Thoracic aorta (tissue), 2 donors: ENCODE measurements at regions not wholly inside any gene's neighbourhood (a gene's known extent, or its start where the extent isn't known, plus 50 kb on each side); places are given as distances from the start of the nearest gene placed in this dataset.

Source experiments
- ATAC-seq: fragments of 150-250 bp; one replicate; pipeline ENCODE4 v1.8.0; 2017; ENCODE audit warnings: low read depth; ENCODE audit not compliant: insufficient number of reproducible peaks, low FRiP score
- DNase-seq: peaks from one replicate; pipeline ENCODE4 v3.0.0-alpha.2; 2020; ENCODE audit warnings: low spot score
- H3K27ac ChIP-seq, 2 donors: fragments of 200-600 bp; sonication (generic); 1 replicate in 1 of 2; 2 replicates in 1 of 2; pipeline ENCODE4 v1.5.1; 2016; ENCODE audit warnings: mild to moderate bottlenecking in 2 of 2, moderate library complexity in 2 of 2
- H3K27me3 ChIP-seq: fragments of 200-600 bp; sonication (generic); replicated peaks from 2 replicates; pipeline ENCODE4 v1.6.0; 2016; ENCODE audit warnings: mild to moderate bottlenecking; ENCODE audit not compliant: insufficient read depth
- H3K36me3 ChIP-seq: fragments of 200-600 bp; sonication (generic); one replicate; pipeline ENCODE4 v1.5.1; 2016
- H3K4me1 ChIP-seq, 2 donors: fragments of 200-600 bp; sonication (generic); 1 replicate in 1 of 2; 2 replicates in 1 of 2; pipeline versions ENCODE4 v1.5.1 to v1.6.0; 2016; ENCODE audit warnings: low read depth in 2 of 2, mild to moderate bottlenecking in 1 of 2; ENCODE audit not compliant: control insufficient read depth in 1 of 2
- H3K4me3 ChIP-seq: fragments of 200-600 bp; sonication (generic); 2 replicates; pipeline ENCODE4 v1.5.1; 2016; ENCODE audit warnings: mild to moderate bottlenecking
- H3K9me3 ChIP-seq: fragments of 200-600 bp; sonication (generic); 2 replicates; pipeline ENCODE4 v1.5.1; 2016
- TF ChIP-seq, protein P1 (sequence below): fragments of 200-600 bp; sonication (generic); IDR thresholded peaks from one replicate; pipeline ENCODE4 v1.5.1; 2019; ENCODE audit warnings: antibody characterized with exemption

DNA sequence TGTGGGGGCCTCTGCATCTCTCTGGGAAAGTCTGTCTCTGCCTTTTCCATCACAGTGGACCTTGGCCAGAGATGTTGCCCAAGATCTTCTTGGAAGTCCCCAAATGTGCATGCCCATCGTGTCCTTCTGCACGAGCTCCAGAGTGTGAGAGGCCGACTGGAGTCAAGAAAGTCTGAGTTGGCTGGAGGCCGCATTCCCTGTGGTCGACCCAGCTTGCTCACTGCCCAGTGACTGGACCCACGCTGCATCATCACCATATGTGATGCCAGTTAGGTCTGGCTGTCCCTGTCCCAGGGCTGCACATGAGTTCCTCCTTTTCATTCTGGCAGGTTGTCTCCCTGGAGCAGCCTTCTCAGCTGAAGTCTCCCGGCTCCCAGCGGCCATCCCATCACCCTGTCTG lies 93.8 kb downstream of the ARL4C start:
- no peaks in the 10 kb centered on the region for H3K36me3 ChIP-seq
- no peaks in the 10 kb centered on the region for H3K27me3 ChIP-seq
- no peak overlapping the region for H3K27ac ChIP-seq
- H3K4me3 ChIP-seq: no peak overlapping the region
- TF ChIP-seq, protein P1, sequence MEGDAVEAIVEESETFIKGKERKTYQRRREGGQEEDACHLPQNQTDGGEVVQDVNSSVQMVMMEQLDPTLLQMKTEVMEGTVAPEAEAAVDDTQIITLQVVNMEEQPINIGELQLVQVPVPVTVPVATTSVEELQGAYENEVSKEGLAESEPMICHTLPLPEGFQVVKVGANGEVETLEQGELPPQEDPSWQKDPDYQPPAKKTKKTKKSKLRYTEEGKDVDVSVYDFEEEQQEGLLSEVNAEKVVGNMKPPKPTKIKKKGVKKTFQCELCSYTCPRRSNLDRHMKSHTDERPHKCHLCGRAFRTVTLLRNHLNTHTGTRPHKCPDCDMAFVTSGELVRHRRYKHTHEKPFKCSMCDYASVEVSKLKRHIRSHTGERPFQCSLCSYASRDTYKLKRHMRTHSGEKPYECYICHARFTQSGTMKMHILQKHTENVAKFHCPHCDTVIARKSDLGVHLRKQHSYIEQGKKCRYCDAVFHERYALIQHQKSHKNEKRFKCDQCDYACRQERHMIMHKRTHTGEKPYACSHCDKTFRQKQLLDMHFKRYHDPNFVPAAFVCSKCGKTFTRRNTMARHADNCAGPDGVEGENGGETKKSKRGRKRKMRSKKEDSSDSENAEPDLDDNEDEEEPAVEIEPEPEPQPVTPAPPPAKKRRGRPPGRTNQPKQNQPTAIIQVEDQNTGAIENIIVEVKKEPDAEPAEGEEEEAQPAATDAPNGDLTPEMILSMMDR: no peak
- ATAC-seq: no peak
- no peaks in the 10 kb centered on the region for H3K9me3 ChIP-seq
- DNase-seq: no peak
- no peaks in the 10 kb centered on the region for H3K4me1 ChIP-seq

DNA sequence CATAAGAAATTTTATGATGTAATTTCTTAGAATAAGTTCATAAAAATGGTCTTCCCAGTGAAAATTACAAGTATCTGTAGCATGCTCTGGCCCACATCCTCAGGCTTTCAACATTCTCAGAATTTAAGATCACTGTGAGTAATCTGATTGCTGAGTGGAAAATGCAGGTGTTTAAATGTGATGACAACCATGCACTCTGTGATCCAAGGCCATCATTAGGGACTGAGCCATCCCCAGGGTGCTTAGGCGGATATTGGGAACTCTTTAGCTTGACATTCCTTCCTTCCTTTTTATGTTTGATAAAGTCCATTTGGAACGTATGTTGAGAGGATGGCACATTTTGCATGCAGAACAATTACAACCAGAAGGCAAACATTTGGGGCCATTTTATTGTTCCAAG lies 95.5 kb downstream of the ARL4C start:
- Histone ChIP-seq H3K27ac (no peak overlapping the region), H3K27me3 (no peaks in the 10 kb centered on the region), H3K36me3 (no peaks in the 10 kb centered on the region), H3K4me1 (no peaks in the 10 kb centered on the region), H3K9me3 (no peaks in the 10 kb centered on the region), H3K4me3 (no peak overlapping the region)
- DNase-seq: no peak
- TF ChIP-seq, protein P1: no peak
- no peak for ATAC-seq

DNA sequence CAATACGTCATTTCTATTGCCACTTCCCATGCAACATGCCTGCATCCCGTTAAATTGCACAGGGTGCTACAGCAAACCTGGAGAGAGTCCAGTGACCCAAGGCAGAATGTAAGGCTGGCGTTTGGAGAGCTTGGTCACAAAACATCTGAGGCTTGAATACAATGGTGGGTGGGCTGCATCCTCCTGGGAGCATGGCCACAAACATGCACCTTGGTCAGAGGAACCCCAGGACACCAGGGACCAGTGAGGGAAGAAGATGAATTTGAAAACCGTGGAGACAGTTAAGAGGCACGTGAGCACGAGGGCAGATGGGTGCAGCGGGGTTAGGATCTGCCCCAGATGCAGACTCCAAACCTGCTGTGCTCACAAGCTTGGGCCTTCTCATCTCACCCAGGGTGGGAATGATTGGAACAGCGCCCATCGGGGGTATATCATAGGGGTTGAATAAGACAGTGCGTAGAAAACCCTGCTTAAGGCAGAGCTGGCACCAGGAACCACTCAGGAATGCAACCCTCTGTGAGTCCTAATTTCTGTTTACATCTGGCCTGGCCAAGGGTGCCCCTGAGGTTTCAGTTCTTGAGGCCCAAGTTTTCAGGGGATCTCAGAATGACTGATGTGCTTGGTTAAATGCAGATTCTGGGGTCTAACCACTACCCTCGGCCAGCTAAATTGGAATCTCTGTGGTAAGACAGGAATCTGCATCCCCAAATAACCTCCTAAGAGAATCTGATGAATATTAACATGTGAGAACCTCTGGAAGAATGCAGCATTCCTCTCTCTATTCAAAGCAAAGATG lies 97.2 kb downstream of the ARL4C start:
- H3K27ac ChIP-seq: no peak overlapping the region
- no peaks in the 10 kb centered on the region for H3K4me1 ChIP-seq
- ATAC-seq (no peak), DNase-seq (no peak)
- no peaks in the 10 kb centered on the region for H3K9me3 ChIP-seq
- H3K27me3 ChIP-seq: no peaks in the 10 kb centered on the region
- TF ChIP-seq, protein P1: no peak
- no peaks in the 10 kb centered on the region for H3K36me3 ChIP-seq
- no peak overlapping the region for H3K4me3 ChIP-seq

DNA sequence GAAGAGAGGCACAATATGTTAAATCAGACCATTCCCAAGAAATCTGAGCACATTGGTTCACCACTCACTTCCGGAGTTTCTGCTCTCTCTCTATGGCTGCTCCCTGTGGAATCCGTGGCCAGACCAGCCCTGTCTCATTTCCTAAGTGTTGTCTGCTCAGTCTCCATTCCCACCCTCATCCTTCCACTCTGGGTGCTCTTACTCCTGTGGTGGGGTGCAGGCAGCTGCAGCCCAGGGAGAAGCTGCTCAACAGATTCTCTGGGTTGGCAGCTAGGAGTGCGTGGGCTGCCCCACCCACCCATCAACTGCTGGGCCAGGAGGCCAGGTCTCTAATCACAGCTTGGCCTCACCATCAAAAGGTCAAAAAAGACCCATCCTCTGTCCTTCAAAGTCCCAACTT lies 98.3 kb downstream of the ARL4C start:
- Histone ChIP-seq H3K4me1 (no peaks in the 10 kb centered on the region), H3K4me3 (no peak overlapping the region), H3K27me3 (no peaks in the 10 kb centered on the region), H3K9me3 (no peaks in the 10 kb centered on the region), H3K27ac (no peak overlapping the region), H3K36me3 (no peaks in the 10 kb centered on the region)
- DNase-seq: no peak
- TF ChIP-seq, protein P1: no peak
- ATAC-seq: no peak

DNA sequence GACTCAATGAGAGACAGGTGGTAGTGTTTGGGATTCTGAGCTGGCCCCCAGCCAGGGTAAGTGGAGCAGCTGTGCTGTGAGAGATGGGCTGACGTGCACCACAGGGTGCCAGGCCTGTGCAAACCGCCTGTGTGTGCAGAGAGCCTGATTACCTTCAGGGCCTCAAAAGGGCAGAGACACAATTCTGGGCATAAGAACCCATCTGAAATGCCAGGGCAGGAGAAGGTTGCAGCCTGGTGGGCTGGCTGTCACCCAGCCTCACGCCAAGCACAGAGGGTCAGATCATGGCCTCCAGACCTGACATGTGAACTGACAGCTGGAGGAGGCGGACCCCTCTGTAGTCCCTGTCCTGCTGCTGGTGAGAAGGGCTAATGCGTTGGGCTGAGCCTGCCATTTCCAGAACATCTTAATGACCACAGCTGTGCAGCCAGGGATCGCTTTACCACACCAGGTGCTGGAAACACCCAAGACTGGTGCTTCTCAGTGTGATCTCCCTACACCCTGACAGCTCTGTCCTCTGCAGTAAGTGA lies 100.9 kb downstream of the ARL4C start:
- no peaks in the 10 kb centered on the region for H3K9me3 ChIP-seq
- TF ChIP-seq, protein P1: no peak
- no peaks in the 10 kb centered on the region for H3K36me3 ChIP-seq
- DNase-seq (no peak), ATAC-seq (no peak)
- no peak overlapping the region for H3K27ac ChIP-seq
- no peak overlapping the region for H3K4me3 ChIP-seq
- no peaks in the 10 kb centered on the region for H3K27me3 ChIP-seq
- H3K4me1 ChIP-seq: no peaks in the 10 kb centered on the region
